DND-41 (cell line): ENCODE measurements at regions not wholly inside any gene's neighbourhood (a gene's known extent, or its start where the extent isn't known, plus 50 kb on each side); places are given as distances from the start of the nearest gene placed in this dataset.

Experiments
- ATAC-seq: fragments of 200-7000 bp; cut with Tn5 transposase; 3 replicates; pipeline ENCODE4 v1.9.1; 2021; ENCODE audit warnings: low read depth; ENCODE audit not compliant: insufficient read depth
- DNase-seq: peaks from one replicate; pipeline ENCODE4 v3.0.0-alpha.2; 2020
- H2AFZ ChIP-seq: 2 replicates; pipeline ENCODE4 v1.6.0; 2012; ENCODE audit warnings: low read depth, low read length
- H3K27ac ChIP-seq: 2 replicates; pipeline ENCODE4 v1.5.1; 2012; ENCODE audit warnings: low read length, inconsistent platforms
- H3K27me3 ChIP-seq: fragments of 200-600 bp; sonication (generic); 2 replicates; pipeline ENCODE4 v1.6.0; 2012; ENCODE audit warnings: low read length, mild to moderate bottlenecking, inconsistent platforms; ENCODE audit not compliant: insufficient read depth, poor library complexity
- H3K36me3 ChIP-seq: 2 replicates; pipeline ENCODE4 v1.5.1; 2012; ENCODE audit warnings: low read length, inconsistent platforms; ENCODE audit not compliant: insufficient read depth
- H3K4me1 ChIP-seq: 2 replicates; pipeline ENCODE4 v1.5.1; 2012; ENCODE audit warnings: mild to moderate bottlenecking, low read length; ENCODE audit not compliant: insufficient read depth
- H3K4me2 ChIP-seq: 2 replicates; pipeline ENCODE4 v1.6.0; 2012; ENCODE audit warnings: mild to moderate bottlenecking, moderate library complexity, low read length, inconsistent platforms; ENCODE audit not compliant: insufficient read depth
- H3K4me3 ChIP-seq, 2 experiments: fragments of 200-600 bp in 1 of 2; shearing (Covaris generic) in 1 of 2; 2 replicates each; pipeline ENCODE4 v1.5.1; 2012 to 2016; ENCODE audit warnings: inconsistent platforms in 2 of 2, low read length in 2 of 2, mild to moderate bottlenecking in 2 of 2, low read depth in 1 of 2, moderate library complexity in 1 of 2
- H3K79me2 ChIP-seq: 2 replicates; pipeline ENCODE4 v1.6.0; 2012; ENCODE audit warnings: low read length, inconsistent platforms; ENCODE audit not compliant: insufficient read depth
- H3K9ac ChIP-seq: 2 replicates; pipeline ENCODE4 v1.6.0; 2012; ENCODE audit warnings: low read depth, mild to moderate bottlenecking, inconsistent platforms, low read length, moderate library complexity
- H3K9me3 ChIP-seq: 2 replicates; pipeline ENCODE4 v1.5.1; 2012; ENCODE audit warnings: low read length, moderate library complexity, mild to moderate bottlenecking, inconsistent platforms; ENCODE audit not compliant: insufficient read depth, severe bottlenecking
- H4K20me1 ChIP-seq: 2 replicates; pipeline ENCODE4 v1.6.0; 2012; ENCODE audit warnings: low read length; ENCODE audit not compliant: insufficient read depth
- EZH2 ChIP-seq: IDR thresholded peaks from 3 replicates; pipeline ENCODE4 v1.6.1; 2012; ENCODE audit warnings: borderline replicate concordance, low read depth, mild to moderate bottlenecking, moderate library complexity, low read length, inconsistent platforms; ENCODE audit not compliant: severe bottlenecking
- TF ChIP-seq, protein P1 (sequence below): IDR thresholded peaks from 2 replicates; pipeline ENCODE4 v1.5.1; 2012; ENCODE audit warnings: borderline replicate concordance, low read length, moderate library complexity, mild to moderate bottlenecking; ENCODE audit not compliant: poor library complexity, severe bottlenecking; ENCODE audit errors: extremely low read depth

- H3K27me3 ChIP-seq = no peaks in the 10 kb centered on the region
- no peaks in the 10 kb centered on the region for H3K79me2 ChIP-seq
- no peaks in the 10 kb centered on the region for H4K20me1 ChIP-seq
- no peak overlapping the region for H3K4me2 ChIP-seq
- H3K4me3 ChIP-seq = no peak overlapping the region
- H3K9ac ChIP-seq = no peak overlapping the region
- no peak for TF ChIP-seq EZH2
- TF ChIP-seq, protein P1, sequence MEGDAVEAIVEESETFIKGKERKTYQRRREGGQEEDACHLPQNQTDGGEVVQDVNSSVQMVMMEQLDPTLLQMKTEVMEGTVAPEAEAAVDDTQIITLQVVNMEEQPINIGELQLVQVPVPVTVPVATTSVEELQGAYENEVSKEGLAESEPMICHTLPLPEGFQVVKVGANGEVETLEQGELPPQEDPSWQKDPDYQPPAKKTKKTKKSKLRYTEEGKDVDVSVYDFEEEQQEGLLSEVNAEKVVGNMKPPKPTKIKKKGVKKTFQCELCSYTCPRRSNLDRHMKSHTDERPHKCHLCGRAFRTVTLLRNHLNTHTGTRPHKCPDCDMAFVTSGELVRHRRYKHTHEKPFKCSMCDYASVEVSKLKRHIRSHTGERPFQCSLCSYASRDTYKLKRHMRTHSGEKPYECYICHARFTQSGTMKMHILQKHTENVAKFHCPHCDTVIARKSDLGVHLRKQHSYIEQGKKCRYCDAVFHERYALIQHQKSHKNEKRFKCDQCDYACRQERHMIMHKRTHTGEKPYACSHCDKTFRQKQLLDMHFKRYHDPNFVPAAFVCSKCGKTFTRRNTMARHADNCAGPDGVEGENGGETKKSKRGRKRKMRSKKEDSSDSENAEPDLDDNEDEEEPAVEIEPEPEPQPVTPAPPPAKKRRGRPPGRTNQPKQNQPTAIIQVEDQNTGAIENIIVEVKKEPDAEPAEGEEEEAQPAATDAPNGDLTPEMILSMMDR = no peak
- ATAC-seq (no peak), DNase-seq (no peak)
- no peaks in the 10 kb centered on the region for H3K36me3 ChIP-seq
- no peak overlapping the region for H3K27ac ChIP-seq
- H2AFZ ChIP-seq = no peak overlapping the region
- no peaks in the 10 kb centered on the region for H3K4me1 ChIP-seq
- H3K9me3 ChIP-seq = no peaks in the 10 kb centered on the region
Observed at GRCh38 chr11:98625526-98625925, 395.2 kb upstream of the CNTN5 start.

DNA sequence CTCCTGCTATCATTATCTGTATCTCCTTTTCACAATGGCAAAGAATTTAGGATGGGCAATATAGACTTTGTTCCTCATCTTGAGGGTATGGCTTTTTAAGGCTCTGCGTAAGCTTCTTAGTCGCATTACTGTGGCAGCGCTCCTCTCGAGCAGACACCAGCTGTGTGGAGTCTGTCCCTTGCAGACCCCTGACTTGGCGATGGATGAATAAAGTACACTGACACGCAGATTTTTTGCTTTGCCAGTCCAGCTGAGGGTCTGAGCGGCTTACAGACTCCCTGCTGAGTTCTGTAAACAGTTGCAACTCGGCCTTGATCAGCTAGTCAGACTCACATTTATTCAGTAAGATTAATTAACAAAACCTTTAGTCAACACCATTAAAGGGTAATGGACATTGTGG lies 390.0 kb upstream of the CNTN5 start:
- H3K9ac ChIP-seq = no peak overlapping the region
- no peak overlapping the region for H2AFZ ChIP-seq
- H3K36me3 ChIP-seq = no peaks in the 10 kb centered on the region
- DNase-seq (no peak), ATAC-seq (no peak)
- H3K9me3 ChIP-seq = no peaks in the 10 kb centered on the region
- no peaks in the 10 kb centered on the region for H4K20me1 ChIP-seq
- no peak overlapping the region for H3K4me2 ChIP-seq
- no peaks in the 10 kb centered on the region for H3K79me2 ChIP-seq
- no peaks in the 10 kb centered on the region for H3K4me1 ChIP-seq
- no peak overlapping the region for H3K4me3 ChIP-seq
- no peak overlapping the region for H3K27ac ChIP-seq
- TF ChIP-seq, protein P1 = no peak
- no peak for TF ChIP-seq EZH2
- H3K27me3 ChIP-seq = no peaks in the 10 kb centered on the region

GRCh38 chr11:98657711-98658110 lies 363.0 kb upstream of the CNTN5 start:
- Histone ChIP-seq H3K36me3 (no peaks in the 10 kb centered on the region), H3K9ac (no peak overlapping the region), H3K4me1 (no peaks in the 10 kb centered on the region), H3K79me2 (no peaks in the 10 kb centered on the region), H2AFZ (no peak overlapping the region), H3K9me3 (no peaks in the 10 kb centered on the region), H4K20me1 (no peaks in the 10 kb centered on the region), H3K4me2 (no peak overlapping the region), H3K4me3 (no peak overlapping the region), H3K27me3 (no peaks in the 10 kb centered on the region), H3K27ac (no peak overlapping the region)
- DNase-seq (no peak), ATAC-seq (no peak)
- TF ChIP-seq, protein P1 = no peak
- TF ChIP-seq EZH2 = no peak

DNA sequence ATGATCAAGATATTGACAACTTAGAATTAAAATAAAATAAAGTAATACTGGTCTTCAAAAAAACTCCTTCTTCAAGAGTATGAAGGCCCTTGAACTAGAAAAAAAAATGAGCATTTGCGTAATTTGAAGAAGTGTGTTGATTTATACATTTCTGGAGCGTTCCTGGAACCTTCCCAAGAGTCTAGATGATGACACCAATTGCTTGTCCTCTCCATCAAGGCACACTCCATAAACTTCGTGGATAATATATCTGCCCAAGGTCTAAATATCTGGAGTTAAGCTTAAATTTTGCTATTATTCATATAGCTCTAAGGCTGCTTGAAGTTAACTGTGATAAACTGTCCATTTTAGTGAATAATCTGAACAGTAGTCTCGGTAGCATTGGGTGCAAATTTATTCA lies 361.3 kb upstream of the CNTN5 start:
- no peaks in the 10 kb centered on the region for H3K4me1 ChIP-seq
- no peaks in the 10 kb centered on the region for H3K27me3 ChIP-seq

More for the DNA sequence above, 361.3 kb upstream of the CNTN5 start:
- DNase-seq (no peak), ATAC-seq (no peak)
- TF ChIP-seq EZH2 = no peak
- TF ChIP-seq, protein P1 = no peak
- H3K27ac ChIP-seq = no peak overlapping the region
- no peak overlapping the region for H3K9ac ChIP-seq
- no peaks in the 10 kb centered on the region for H3K36me3 ChIP-seq
- no peak overlapping the region for H3K4me2 ChIP-seq
- no peaks in the 10 kb centered on the region for H3K79me2 ChIP-seq
- no peak overlapping the region for H2AFZ ChIP-seq
- no peaks in the 10 kb centered on the region for H3K9me3 ChIP-seq
- no peak overlapping the region for H3K4me3 ChIP-seq
- H4K20me1 ChIP-seq = no peaks in the 10 kb centered on the region
